PC-9 (cell line): ENCODE measurements at regions not wholly inside any gene's neighbourhood (a gene's known extent, or its start where the extent isn't known, plus 50 kb on each side); places are given as distances from the start of the nearest gene placed in this dataset.

Experiments
- CTCF ChIP-seq: fragments of 200-600 bp; sonication (generic); conservative IDR thresholded peaks from 2 replicates; pipeline ENCODE4 v1.6.1; 2017; ENCODE audit warnings: mixed run types, antibody characterized with exemption, mild to moderate bottlenecking, moderate library complexity
- EZH2 ChIP-seq: fragments of 200-600 bp; sonication (generic); IDR thresholded peaks from 2 replicates; pipeline ENCODE4 v1.8.0; 2017; ENCODE audit warnings: antibody characterized with exemption, low read depth

DNA sequence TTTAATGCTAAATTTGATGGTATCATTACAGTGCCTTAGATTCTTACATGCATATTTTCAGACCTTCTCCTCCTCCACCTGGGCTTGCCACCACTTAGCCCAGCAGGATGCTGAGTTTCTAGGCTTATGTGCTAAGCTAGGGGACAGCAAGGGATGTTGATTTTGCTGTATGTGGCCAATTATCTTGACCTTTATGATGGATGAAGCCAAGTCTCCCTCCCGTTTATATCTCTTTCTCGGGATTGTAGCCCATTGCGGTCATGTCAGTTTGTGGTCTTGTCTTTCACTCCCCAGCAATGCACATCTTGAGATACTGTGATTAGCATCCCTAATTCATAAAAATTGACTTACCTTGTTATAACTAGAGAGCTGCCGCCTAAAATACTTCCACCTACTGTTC, 278.7 kb upstream of the SOX2 start:
- TF ChIP-seq CTCF (no peak), EZH2 (no peak)
